Adipocyte (in vitro differentiated cells): ENCODE measurements at regions not wholly inside any gene's neighbourhood (a gene's known extent, or its start where the extent isn't known, plus 50 kb on each side); places are given as distances from the start of the nearest gene placed in this dataset.

Experiments used
- DNase-seq: peaks from one replicate; pipeline ENCODE4 v3.0.0-alpha.2; 2015; ENCODE audit warnings: low read depth
- H3K27me3 ChIP-seq: replicated peaks from 2 replicates; pipeline ENCODE4 v1.7.0; 2013; ENCODE audit warnings: mild to moderate bottlenecking, low read length, moderate library complexity; ENCODE audit not compliant: control insufficient read depth, insufficient read depth
- H3K36me3 ChIP-seq: 2 replicates; pipeline ENCODE4 v1.7.0; 2013; ENCODE audit warnings: low read length, mild to moderate bottlenecking, moderate library complexity; ENCODE audit not compliant: control insufficient read depth, insufficient read depth, severe bottlenecking
- H3K4me1 ChIP-seq: 2 replicates; pipeline ENCODE4 v1.7.0; 2013; ENCODE audit warnings: mild to moderate bottlenecking, low read length, moderate library complexity; ENCODE audit not compliant: control insufficient read depth, insufficient read depth
- H3K4me3 ChIP-seq: 2 replicates; pipeline ENCODE4 v1.7.0; 2013; ENCODE audit warnings: mild to moderate bottlenecking, low read length, moderate library complexity
- H3K9ac ChIP-seq: 2 replicates; pipeline ENCODE4 v1.7.0; 2013; ENCODE audit warnings: mild to moderate bottlenecking, low read length, moderate library complexity
- H3K9me3 ChIP-seq: 2 replicates; pipeline ENCODE4 v1.7.0; 2013; ENCODE audit warnings: mild to moderate bottlenecking, low read length, moderate library complexity; ENCODE audit not compliant: control insufficient read depth

DNA sequence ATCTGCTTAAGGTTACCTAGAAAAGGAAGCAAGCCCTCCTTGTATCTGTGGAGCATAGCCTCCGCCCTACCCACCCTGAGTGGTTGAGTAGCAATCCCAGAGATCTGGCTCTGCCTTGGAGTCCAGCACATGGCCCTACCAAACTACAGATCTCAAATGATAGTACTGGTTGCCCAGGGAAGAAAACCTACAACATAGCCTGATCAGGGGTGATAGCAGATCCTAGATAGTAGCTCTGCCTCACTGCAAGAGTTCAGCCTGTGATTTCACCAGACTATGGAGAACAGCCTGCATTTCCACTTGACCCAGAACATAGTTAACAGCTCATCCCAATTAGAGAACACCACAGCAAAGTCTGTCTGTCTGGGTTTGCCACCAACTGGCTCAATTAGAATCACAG lies 279.5 kb downstream of the ETNK1 start:
- peaks cover 2% of the 10 kb centered on the region for H3K27me3 ChIP-seq
- H3K9me3 ChIP-seq, result peaks cover 8% of the 10 kb centered on the region
- DNase-seq, result no peak
- no peak overlapping the region for H3K4me3 ChIP-seq
- H3K36me3 ChIP-seq, result no peaks in the 10 kb centered on the region
- no peak overlapping the region for H3K9ac ChIP-seq
- no peaks in the 10 kb centered on the region for H3K4me1 ChIP-seq

DNA sequence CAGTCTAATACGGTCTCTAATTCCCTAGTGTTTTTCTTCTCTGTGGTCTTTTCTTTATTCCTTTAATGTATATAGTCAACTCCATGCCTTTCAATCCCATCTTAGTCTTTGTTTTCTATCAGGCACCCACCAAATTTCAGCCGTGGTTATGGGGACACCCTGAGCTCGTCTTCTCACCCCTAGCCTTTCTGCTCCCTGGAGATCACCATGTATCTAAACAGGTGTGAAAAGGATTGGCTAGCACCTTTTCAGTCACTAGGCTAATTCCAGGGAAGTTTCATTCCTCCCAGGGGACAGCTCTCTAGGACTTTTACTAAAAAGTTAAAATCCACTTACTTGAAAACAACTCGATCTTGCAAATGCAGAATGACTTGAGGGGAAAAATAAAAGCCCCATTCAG lies 291.3 kb downstream of the ETNK1 start:
- H3K4me1 ChIP-seq, result no peaks in the 10 kb centered on the region
- H3K4me3 ChIP-seq, result no peak overlapping the region
- no peak overlapping the region for H3K9ac ChIP-seq
- H3K27me3 ChIP-seq, result peaks cover 27% of the 10 kb centered on the region
- DNase-seq, result no peak
- no peaks in the 10 kb centered on the region for H3K9me3 ChIP-seq
- no peaks in the 10 kb centered on the region for H3K36me3 ChIP-seq

DNA sequence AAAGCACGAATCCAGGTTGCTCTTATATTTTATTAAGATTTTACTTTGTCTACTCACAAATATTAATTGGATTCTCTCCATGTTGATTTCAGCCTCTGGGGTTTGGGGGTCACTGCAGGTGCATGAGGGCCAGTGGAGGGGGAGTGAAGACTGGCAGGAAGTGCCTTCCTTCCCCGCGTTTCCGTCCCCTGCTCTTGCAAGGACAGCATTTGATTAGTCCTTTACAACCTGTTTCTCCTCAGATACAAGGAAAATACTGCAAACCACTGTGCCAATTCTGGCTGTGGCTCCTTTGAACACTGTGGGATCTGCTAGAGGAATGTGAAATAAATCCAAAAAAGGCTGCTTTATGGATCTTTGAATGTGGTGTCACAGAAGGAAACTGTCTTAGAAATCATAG lies 291.8 kb downstream of the ETNK1 start:
- Histone ChIP-seq H3K36me3 (no peaks in the 10 kb centered on the region), H3K9me3 (no peaks in the 10 kb centered on the region), H3K4me1 (no peaks in the 10 kb centered on the region), H3K9ac (no peak overlapping the region), H3K27me3 (peaks cover 30% of the 10 kb centered on the region), H3K4me3 (no peak overlapping the region)
- no peak for DNase-seq

DNA sequence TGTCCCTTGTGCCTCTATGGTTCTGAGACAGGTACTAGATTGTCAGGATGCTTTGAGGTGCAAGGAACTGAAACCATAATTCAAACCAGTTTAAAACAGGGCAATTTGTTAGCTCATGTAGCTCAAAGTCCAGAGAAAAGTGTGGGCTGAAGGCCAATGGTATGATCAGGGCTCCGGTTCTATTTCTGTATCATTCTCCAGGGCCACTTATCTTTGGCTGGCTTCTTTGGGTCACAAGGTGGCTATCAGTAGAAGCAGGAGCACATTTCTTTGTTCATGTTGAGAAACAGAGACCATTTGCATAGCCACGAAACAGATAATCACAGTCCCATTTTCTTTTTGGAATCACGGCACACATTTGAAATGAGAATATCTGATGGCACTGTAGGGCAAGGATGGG lies 294.9 kb downstream of the ETNK1 start:
- no peak for DNase-seq
- Histone ChIP-seq H3K9ac (no peak overlapping the region), H3K4me3 (no peak overlapping the region), H3K4me1 (no peaks in the 10 kb centered on the region), H3K36me3 (no peaks in the 10 kb centered on the region), H3K9me3 (no peaks in the 10 kb centered on the region), H3K27me3 (peaks cover 27% of the 10 kb centered on the region)

DNA sequence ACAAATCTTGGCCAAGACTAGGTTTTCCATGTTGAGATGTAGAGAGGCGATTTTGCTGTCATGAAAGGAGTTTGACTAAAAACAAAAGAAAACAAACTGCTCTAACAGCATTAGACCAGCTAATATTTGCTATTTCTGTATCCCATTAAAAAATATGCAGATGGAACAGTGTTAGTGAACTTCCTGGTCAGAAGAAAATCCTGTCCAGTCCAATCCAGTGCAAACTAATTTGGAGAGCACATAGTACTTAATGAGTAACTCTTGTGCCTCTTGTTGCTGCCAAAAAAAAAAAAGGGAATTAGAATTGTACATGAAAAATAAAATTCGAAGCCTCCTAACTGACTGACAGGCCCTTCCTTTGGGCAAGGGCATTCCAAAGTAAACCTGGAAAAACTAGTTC lies 298.8 kb downstream of the ETNK1 start:
- DNase-seq, result no peak
- no peaks in the 10 kb centered on the region for H3K9me3 ChIP-seq
- H3K36me3 ChIP-seq, result no peaks in the 10 kb centered on the region
- H3K27me3 ChIP-seq, result peaks cover 16% of the 10 kb centered on the region
- H3K4me3 ChIP-seq, result no peak overlapping the region
- H3K4me1 ChIP-seq, result no peaks in the 10 kb centered on the region
- no peak overlapping the region for H3K9ac ChIP-seq

DNA sequence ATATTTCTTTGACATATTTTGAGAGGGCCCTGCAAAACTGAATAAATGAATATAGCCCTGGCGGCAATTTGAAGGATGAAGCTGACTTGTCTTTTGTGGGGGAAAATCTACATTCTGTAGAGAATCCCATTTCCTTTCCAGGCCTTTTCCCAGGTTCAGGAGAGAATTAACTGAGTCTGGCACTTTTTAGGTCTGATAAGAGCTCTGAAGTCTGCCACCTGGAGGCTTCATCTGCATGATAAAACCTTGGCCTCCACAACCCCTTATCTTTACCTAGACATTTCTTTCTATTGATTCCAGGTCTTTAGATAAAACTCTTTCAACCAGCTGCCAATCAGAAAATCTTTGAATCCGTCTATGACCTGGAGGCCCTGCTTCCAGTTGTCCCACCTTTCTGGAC lies 299.4 kb downstream of the ETNK1 start:
- Histone ChIP-seq H3K27me3 (peaks cover 13% of the 10 kb centered on the region), H3K9me3 (no peaks in the 10 kb centered on the region), H3K4me3 (no peak overlapping the region), H3K36me3 (no peaks in the 10 kb centered on the region), H3K4me1 (no peaks in the 10 kb centered on the region), H3K9ac (no peak overlapping the region)
- DNase-seq, result no peak

DNA sequence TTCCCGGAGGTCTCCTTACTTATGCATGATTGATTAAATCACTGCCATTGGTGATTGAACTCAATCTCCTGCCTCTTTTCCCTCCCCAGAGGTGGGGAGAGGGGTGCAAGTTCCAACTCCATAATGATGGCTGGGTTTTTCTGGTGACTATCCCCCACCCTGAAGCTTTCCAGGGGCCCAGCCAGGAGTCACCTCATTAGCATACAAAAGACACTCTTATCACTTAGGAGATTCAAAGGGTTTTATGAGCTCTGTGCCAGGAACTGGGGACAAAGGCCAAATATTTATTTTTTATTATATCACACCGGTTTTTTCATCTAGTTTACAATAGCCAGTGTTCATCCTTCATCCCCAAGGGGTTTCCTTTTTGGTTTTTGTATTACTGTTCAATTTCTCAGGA lies 300.7 kb downstream of the ETNK1 start:
- no peaks in the 10 kb centered on the region for H3K9me3 ChIP-seq
- no peak overlapping the region for H3K4me3 ChIP-seq
- DNase-seq, result no peak
- H3K4me1 ChIP-seq, result peaks cover 6% of the 10 kb centered on the region
- no peak overlapping the region for H3K9ac ChIP-seq
- H3K27me3 ChIP-seq, result peaks cover 3% of the 10 kb centered on the region
- H3K36me3 ChIP-seq, result no peaks in the 10 kb centered on the region

DNA sequence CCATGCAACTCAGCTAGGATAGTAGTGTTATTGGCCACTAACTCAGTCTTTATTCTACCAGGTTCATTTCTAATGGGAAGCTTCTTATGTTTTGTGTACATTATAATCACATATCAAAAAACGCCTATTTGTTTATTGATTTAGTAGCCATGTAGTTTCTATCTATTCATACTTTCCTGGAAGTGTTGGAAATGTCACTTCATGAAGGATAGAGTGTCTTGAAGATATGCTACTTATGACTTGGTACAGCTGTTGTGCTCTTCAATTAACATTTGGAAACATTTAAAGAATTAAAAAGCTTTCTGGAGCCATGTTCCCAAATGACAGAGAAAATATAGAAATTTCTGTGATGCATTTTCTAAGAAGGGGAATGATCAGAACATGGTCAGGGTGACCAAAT lies 307.5 kb downstream of the ETNK1 start:
- Histone ChIP-seq H3K9me3 (no peaks in the 10 kb centered on the region), H3K36me3 (no peaks in the 10 kb centered on the region), H3K4me1 (peaks cover 18% of the 10 kb centered on the region)

DNA sequence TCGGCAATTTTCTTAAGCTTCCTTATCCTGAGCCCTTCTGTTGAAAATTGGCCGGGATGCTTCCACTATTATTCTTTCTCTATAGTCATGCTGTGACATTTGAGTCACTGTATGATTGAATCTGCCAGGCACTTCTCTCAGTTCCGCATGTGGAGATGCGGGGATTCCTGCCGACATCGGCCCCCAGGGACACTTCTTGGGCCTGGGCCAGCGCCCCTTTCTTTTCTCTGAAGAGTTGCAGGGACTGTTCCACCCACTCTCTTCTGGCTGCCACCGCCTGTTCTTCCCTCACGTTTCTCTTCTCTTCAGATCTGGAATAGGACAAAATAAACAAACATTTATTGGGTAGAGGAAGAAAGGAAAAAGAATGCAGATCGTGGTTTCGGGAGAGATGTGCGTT lies 310.1 kb downstream of the ETNK1 start:
- no peak overlapping the region for H3K9ac ChIP-seq
- H3K36me3 ChIP-seq, result no peaks in the 10 kb centered on the region
- DNase-seq, result no peak
- H3K4me1 ChIP-seq, result peaks cover 28% of the 10 kb centered on the region
- H3K27me3 ChIP-seq, result no peaks in the 10 kb centered on the region
- no peaks in the 10 kb centered on the region for H3K9me3 ChIP-seq
- no peak overlapping the region for H3K4me3 ChIP-seq

More for the DNA sequence above, 307.5 kb downstream of the ETNK1 start:
- Histone ChIP-seq H3K27me3 (no peaks in the 10 kb centered on the region), H3K4me3 (no peak overlapping the region), H3K9ac (no peak overlapping the region)
- DNase-seq, result no peak

DNA sequence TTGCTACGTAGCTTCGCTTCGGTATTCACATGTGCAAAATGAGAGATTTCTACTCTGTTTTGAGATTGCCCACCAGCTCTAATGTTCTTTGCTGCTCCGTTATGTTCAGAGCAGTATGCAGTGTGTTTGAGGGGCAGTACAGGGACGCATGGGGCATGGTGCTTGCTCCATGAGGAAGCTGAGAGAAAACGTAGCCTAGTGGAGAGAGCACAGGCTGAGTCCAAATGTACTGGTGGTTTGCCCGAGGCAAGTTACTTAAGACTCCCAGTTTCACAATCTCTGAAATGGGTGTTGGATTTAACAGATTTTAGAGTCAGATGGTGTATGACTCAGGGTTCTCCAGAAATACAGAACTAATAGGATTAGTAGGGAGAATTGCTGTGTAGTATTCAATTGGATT lies 310.5 kb downstream of the ETNK1 start:
- Histone ChIP-seq H3K27me3 (no peaks in the 10 kb centered on the region), H3K4me1 (peaks cover 25% of the 10 kb centered on the region), H3K9ac (no peak overlapping the region), H3K9me3 (no peaks in the 10 kb centered on the region), H3K4me3 (no peak overlapping the region), H3K36me3 (no peaks in the 10 kb centered on the region)
- DNase-seq, result no peak

DNA sequence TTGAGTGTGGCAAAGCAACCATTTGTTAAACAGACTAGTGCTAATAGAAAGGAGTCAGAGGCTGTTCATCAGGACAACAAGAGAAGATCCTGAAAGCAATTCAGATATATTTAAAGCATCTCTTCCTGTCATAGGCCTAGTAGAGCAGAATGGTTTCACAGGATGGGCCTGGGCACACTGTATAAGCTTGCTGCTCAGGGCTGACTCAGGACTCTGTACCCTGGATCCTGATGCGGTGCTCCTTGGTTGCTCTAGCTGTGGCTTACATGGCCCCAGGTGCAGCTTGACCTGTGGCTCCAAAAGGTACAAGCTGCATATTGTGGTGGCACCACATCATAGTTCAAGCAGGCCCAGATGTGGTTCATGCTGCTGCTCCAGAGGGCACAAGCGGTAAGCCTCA lies 313.4 kb downstream of the ETNK1 start:
- H3K9me3 ChIP-seq, result peaks cover 8% of the 10 kb centered on the region
- H3K27me3 ChIP-seq, result no peaks in the 10 kb centered on the region
- H3K36me3 ChIP-seq, result no peaks in the 10 kb centered on the region
- H3K4me3 ChIP-seq, result no peak overlapping the region
- DNase-seq, result no peak
- H3K9ac ChIP-seq, result peak overlapping the region; percentile 47
- H3K4me1 ChIP-seq, result peaks cover 25% of the 10 kb centered on the region

DNA sequence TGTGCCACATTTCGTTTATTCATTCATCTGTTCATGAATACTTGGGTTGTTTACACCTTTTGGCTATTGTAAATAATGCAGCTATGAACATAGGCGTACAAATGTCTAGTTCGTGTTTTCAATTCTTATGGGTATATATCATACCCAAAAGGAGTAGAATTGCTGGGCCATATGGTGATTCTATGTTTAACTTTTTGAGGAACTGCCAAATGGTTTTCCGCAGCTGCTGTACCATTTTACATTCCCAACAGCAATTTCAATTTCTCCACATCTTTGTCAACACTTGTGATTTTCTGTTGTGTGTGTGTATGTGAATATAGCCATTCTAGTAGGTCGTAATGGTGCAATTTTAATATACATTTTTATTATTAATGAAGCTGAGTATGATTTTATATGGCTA lies 326.2 kb downstream of the ETNK1 start:
- DNase-seq, result no peak
- H3K9me3 ChIP-seq, result peaks cover 9% of the 10 kb centered on the region

More for the DNA sequence above, 326.2 kb downstream of the ETNK1 start:
- Histone ChIP-seq H3K36me3 (no peaks in the 10 kb centered on the region), H3K9ac (no peak overlapping the region), H3K4me1 (no peaks in the 10 kb centered on the region), H3K27me3 (no peaks in the 10 kb centered on the region), H3K4me3 (no peak overlapping the region)
